H9 (cell line): ENCODE measurements at regions not wholly inside any gene's neighbourhood (a gene's known extent, or its start where the extent isn't known, plus 50 kb on each side); places are given as distances from the start of the nearest gene placed in this dataset.

Experiments
- DNase-seq: peaks from one replicate; pipeline ENCODE4 v3.0.0-alpha.2; 2017
- H2AFZ ChIP-seq: one replicate; pipeline ENCODE4 v1.6.1; 2013; ENCODE audit warnings: mild to moderate bottlenecking, low read length, control low read depth, moderate library complexity
- H2AK5ac ChIP-seq: 2 replicates; pipeline ENCODE4 v1.6.1; 2013; ENCODE audit warnings: low read length, control low read depth, mixed read lengths; ENCODE audit not compliant: insufficient read length
- H2BK120ac ChIP-seq: one replicate; pipeline ENCODE4 v1.6.1; 2013; ENCODE audit warnings: low read depth, mild to moderate bottlenecking, low read length, control low read depth, inconsistent platforms; ENCODE audit not compliant: poor library complexity, severe bottlenecking
- H2BK12ac ChIP-seq: 2 replicates; pipeline ENCODE4 v1.6.1; 2013; ENCODE audit warnings: low read length, control low read depth, mixed read lengths, low read depth; ENCODE audit not compliant: insufficient read length
- H2BK15ac ChIP-seq: 2 replicates; pipeline ENCODE4 v1.6.1; 2013; ENCODE audit warnings: low read depth, low read length, control low read depth
- H2BK20ac ChIP-seq: one replicate; pipeline ENCODE4 v1.6.1; 2013; ENCODE audit warnings: low read depth, mild to moderate bottlenecking, low read length, control low read depth, inconsistent platforms; ENCODE audit not compliant: poor library complexity, severe bottlenecking
- H2BK5ac ChIP-seq: 2 replicates; pipeline ENCODE4 v1.6.1; 2013; ENCODE audit warnings: low read length, control low read depth, mixed read lengths; ENCODE audit not compliant: insufficient read length
- H3K14ac ChIP-seq: 2 replicates; pipeline ENCODE4 v1.6.1; 2013; ENCODE audit warnings: low read length, control low read depth; ENCODE audit not compliant: insufficient read depth
- H3K18ac ChIP-seq: 2 replicates; pipeline ENCODE4 v1.6.1; 2013; ENCODE audit warnings: low read depth, mild to moderate bottlenecking, mixed read lengths, low read length, control low read depth; ENCODE audit not compliant: insufficient read length
- H3K23ac ChIP-seq: 2 replicates; pipeline ENCODE4 v1.6.1; 2013; ENCODE audit warnings: low read length, control low read depth, mixed read lengths, low read depth; ENCODE audit not compliant: insufficient read length
- H3K23me2 ChIP-seq: 2 replicates; pipeline ENCODE4 v1.6.1; 2013; ENCODE audit warnings: low read depth, mild to moderate bottlenecking, mixed read lengths, low read length, control low read depth; ENCODE audit not compliant: insufficient read length, poor library complexity, severe bottlenecking
- H3K27ac ChIP-seq: 2 replicates; pipeline ENCODE4 v1.5.1; 2013; ENCODE audit warnings: low read length, control low read depth, mixed read lengths, low read depth; ENCODE audit not compliant: insufficient read length
- H3K27me3 ChIP-seq: 2 replicates; pipeline ENCODE4 v1.6.1; 2013; ENCODE audit warnings: low read length, control low read depth, inconsistent platforms; ENCODE audit not compliant: insufficient read depth
- H3K4ac ChIP-seq: 2 replicates; pipeline ENCODE4 v1.6.1; 2013; ENCODE audit warnings: low read depth, mild to moderate bottlenecking, control low read depth, inconsistent platforms, low read length, moderate library complexity
- H3K4me1 ChIP-seq: 2 replicates; pipeline ENCODE4 v1.6.1; 2013; ENCODE audit warnings: low read length, control low read depth, inconsistent platforms; ENCODE audit not compliant: insufficient read depth
- H3K4me2 ChIP-seq: 2 replicates; pipeline ENCODE4 v1.6.1; 2013; ENCODE audit warnings: low read length, control low read depth, mixed read lengths; ENCODE audit not compliant: insufficient read length, insufficient read depth
- H3K56ac ChIP-seq: 2 replicates; pipeline ENCODE4 v1.6.1; 2013; ENCODE audit warnings: low read depth, mild to moderate bottlenecking, mixed read lengths, low read length, control low read depth; ENCODE audit not compliant: insufficient read length
- H3K79me1 ChIP-seq: 2 replicates; pipeline ENCODE4 v1.6.1; 2013; ENCODE audit warnings: low read depth, mild to moderate bottlenecking, moderate library complexity, low read length, control low read depth, inconsistent platforms; ENCODE audit not compliant: insufficient read depth, poor library complexity, severe bottlenecking
- H3K79me2 ChIP-seq: 2 replicates; pipeline ENCODE4 v1.6.1; 2013; ENCODE audit warnings: low read length, control low read depth, inconsistent platforms; ENCODE audit not compliant: insufficient read depth
- H3K9ac ChIP-seq: 2 replicates; pipeline ENCODE4 v1.6.1; 2013; ENCODE audit warnings: low read length, control low read depth, mixed read lengths; ENCODE audit not compliant: insufficient read length; ENCODE audit errors: extremely low read depth
- H3K9me3 ChIP-seq: one replicate; pipeline ENCODE4 v1.6.1; 2013; ENCODE audit warnings: low read depth, low read length, inconsistent platforms; ENCODE audit not compliant: control insufficient read depth
- H3T11ph ChIP-seq: one replicate; pipeline ENCODE4 v1.6.1; 2013; ENCODE audit warnings: mild to moderate bottlenecking, low read length, control low read depth, inconsistent platforms
- H4K20me1 ChIP-seq: one replicate; pipeline ENCODE4 v1.6.1; 2013; ENCODE audit not compliant: control insufficient read depth, insufficient read length, insufficient read depth
- H4K5ac ChIP-seq: 2 replicates; pipeline ENCODE4 v1.6.1; 2013; ENCODE audit warnings: low read depth, mild to moderate bottlenecking, mixed read lengths, low read length, control low read depth; ENCODE audit not compliant: insufficient read length
- H4K8ac ChIP-seq: replicated peaks from 2 replicates; pipeline ENCODE4 v1.6.1; 2013; ENCODE audit warnings: low read length, control low read depth, mixed read lengths, low read depth; ENCODE audit not compliant: insufficient read length
- H4K91ac ChIP-seq: 2 replicates; pipeline ENCODE4 v1.6.1; 2013; ENCODE audit warnings: low read depth, mild to moderate bottlenecking, moderate library complexity, mixed read lengths, low read length, control low read depth; ENCODE audit not compliant: insufficient read length
- H3K27ac Mint-ChIP-seq, 3 experiments: 2 replicates in 2 of 3; 3 replicates in 1 of 3; pipeline ENCODE4 v1.8.0; 2020 to 2021; ENCODE audit warnings: mixed read lengths in 3 of 3, mild to moderate bottlenecking in 1 of 3, moderate library complexity in 1 of 3
- H3K27me3 Mint-ChIP-seq: 2 replicates; pipeline ENCODE4 v1.8.0; 2021; ENCODE audit warnings: low read depth, mild to moderate bottlenecking, moderate library complexity, mixed read lengths
- H3K36me3 Mint-ChIP-seq, 3 experiments: 2 replicates in 2 of 3; 3 replicates in 1 of 3; pipeline ENCODE4 v1.8.0; 2020 to 2021; ENCODE audit warnings: low read depth in 3 of 3, mixed read lengths in 3 of 3; ENCODE audit not compliant: insufficient read depth in 1 of 3
- H3K4me1 Mint-ChIP-seq, 2 experiments: 2 replicates each; pipeline ENCODE4 v1.8.0; 2020; ENCODE audit warnings: mixed read lengths in 2 of 2
- H3K4me3 Mint-ChIP-seq, 2 experiments: 2 replicates in 1 of 2; 3 replicates in 1 of 2; pipeline ENCODE4 v1.8.0; 2020 to 2021; ENCODE audit warnings: mild to moderate bottlenecking in 2 of 2, mixed read lengths in 2 of 2, moderate library complexity in 1 of 2
- H3K9me3 Mint-ChIP-seq, 2 experiments: 2 replicates in 1 of 2; 3 replicates in 1 of 2; pipeline ENCODE4 v1.8.0; 2020; ENCODE audit warnings: mild to moderate bottlenecking in 2 of 2, mixed read lengths in 2 of 2, moderate library complexity in 1 of 2
- CTCF ChIP-seq: fragments of 200-600 bp; sonication (generic); conservative IDR thresholded peaks from 3 replicates; pipeline ENCODE4 v1.8.0; 2021; ENCODE audit warnings: antibody characterized with exemption, mild to moderate bottlenecking
- WGBS: extraction: QIAGEN DNeasy Blood & Tissue Kit; methylation state at CpG from one replicate; pipeline ENCODE4 v1.1.7; 2013; ENCODE audit warnings: missing lambda C conversion rate, low lambda C conversion rate, mixed read lengths; ENCODE audit not compliant: insufficient read length; ENCODE audit errors: extremely low coverage; 5-methylcytosine and 5-hydroxymethylcytosine counted together

GRCh38 chr10:43778571-43778970 lies 129.9 kb upstream of the ZNF32 start:
- no peaks in the 10 kb centered on the region for H3K23me2 ChIP-seq
- no peak overlapping the region for H2BK20ac ChIP-seq
- H2AFZ ChIP-seq, result no peak overlapping the region
- H3K36me3 Mint-ChIP-seq, result peaks cover 0 to 2% (median 0%) of the 10 kb centered on the region in 3 experiments; a peak in 2 of 7 replicates
- no peak overlapping the region for H3K4me3 Mint-ChIP-seq
- H3K9ac ChIP-seq, result no peak overlapping the region
- H3K79me1 ChIP-seq, result no peaks in the 10 kb centered on the region
- H2BK12ac ChIP-seq, result no peak overlapping the region
- no peak overlapping the region for H3K23ac ChIP-seq
- peaks cover 0 to 4% of the 10 kb centered on the region in 2 experiments; a peak in 2 of 4 replicates for H3K4me1 Mint-ChIP-seq
- H4K5ac ChIP-seq, result no peak overlapping the region
- WGBS, result no CpG with 5 or more reads among the region's 4 CpGs
- no peak for TF ChIP-seq CTCF
- no peak overlapping the region; the same call in 1 of the 2 replicates for H2BK15ac ChIP-seq
- H3K14ac ChIP-seq, result no peak overlapping the region
- H4K91ac ChIP-seq, result no peak overlapping the region
- H3K27ac Mint-ChIP-seq, result no peak overlapping the region
- no peaks in the 10 kb centered on the region for H3K79me2 ChIP-seq
- H3T11ph ChIP-seq, result no peak overlapping the region
- no peak overlapping the region for H2BK5ac ChIP-seq
- no peak overlapping the region for H2AK5ac ChIP-seq
- no peaks in the 10 kb centered on the region for H3K9me3 Mint-ChIP-seq
- H3K4ac ChIP-seq, result no peak overlapping the region
- no peak overlapping the region for H3K27ac ChIP-seq
- no peaks in the 10 kb centered on the region for H3K9me3 ChIP-seq
- H3K27me3 Mint-ChIP-seq, result no peaks in the 10 kb centered on the region; the same call in none of the 2 replicates
- no peak overlapping the region for H3K4me2 ChIP-seq
- no peaks in the 10 kb centered on the region; the same call in 1 of the 2 replicates for H3K4me1 ChIP-seq
- no peak overlapping the region for H4K8ac ChIP-seq
- H4K20me1 ChIP-seq, result no peaks in the 10 kb centered on the region
- no peak overlapping the region for H2BK120ac ChIP-seq
- no peaks in the 10 kb centered on the region for H3K27me3 ChIP-seq
- H3K18ac ChIP-seq, result no peak overlapping the region
- H3K56ac ChIP-seq, result no peak overlapping the region
- no peak for DNase-seq
